ENCODE measurements at regions not wholly inside any gene's neighbourhood (a gene's known extent, or its start where the extent isn't known, plus 50 kb on each side); places are given as distances from the start of the nearest gene placed in this dataset.

DNA sequence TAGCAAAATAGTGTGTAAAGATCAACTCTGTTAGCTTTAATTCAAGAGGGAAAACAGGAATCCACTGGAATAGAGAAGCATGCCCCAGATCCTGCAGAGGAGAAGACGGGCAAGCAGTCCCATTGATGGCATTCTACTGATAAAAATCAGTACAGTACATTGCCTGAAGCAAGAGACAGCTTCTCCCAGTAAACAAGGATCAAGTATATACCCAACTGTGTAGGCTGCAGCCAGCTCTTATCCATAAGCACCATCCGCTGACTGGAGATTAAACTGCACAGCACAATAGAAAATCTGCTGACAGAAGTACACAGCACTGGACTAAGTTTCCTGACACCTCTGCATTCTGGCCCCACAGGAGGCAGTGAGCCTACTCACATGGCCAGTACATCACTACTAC is 110.1 kb downstream of the COX18 start:
- TF ChIP-seq, protein P1, sequence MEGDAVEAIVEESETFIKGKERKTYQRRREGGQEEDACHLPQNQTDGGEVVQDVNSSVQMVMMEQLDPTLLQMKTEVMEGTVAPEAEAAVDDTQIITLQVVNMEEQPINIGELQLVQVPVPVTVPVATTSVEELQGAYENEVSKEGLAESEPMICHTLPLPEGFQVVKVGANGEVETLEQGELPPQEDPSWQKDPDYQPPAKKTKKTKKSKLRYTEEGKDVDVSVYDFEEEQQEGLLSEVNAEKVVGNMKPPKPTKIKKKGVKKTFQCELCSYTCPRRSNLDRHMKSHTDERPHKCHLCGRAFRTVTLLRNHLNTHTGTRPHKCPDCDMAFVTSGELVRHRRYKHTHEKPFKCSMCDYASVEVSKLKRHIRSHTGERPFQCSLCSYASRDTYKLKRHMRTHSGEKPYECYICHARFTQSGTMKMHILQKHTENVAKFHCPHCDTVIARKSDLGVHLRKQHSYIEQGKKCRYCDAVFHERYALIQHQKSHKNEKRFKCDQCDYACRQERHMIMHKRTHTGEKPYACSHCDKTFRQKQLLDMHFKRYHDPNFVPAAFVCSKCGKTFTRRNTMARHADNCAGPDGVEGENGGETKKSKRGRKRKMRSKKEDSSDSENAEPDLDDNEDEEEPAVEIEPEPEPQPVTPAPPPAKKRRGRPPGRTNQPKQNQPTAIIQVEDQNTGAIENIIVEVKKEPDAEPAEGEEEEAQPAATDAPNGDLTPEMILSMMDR (IDR thresholded peaks at IDR 0.05 in 4 of 5, conservative IDR thresholded peaks at IDR 0.05 in 1 of 5) = no peak
- TF ChIP-seq POLR2A (IDR thresholded peaks at IDR 0.05) = no peak

Measured in gastrocnemius medialis (tissue), 4 donors.